ENCODE measurements at regions not wholly inside any gene's neighbourhood (a gene's known extent, or its start where the extent isn't known, plus 50 kb on each side); places are given as distances from the start of the nearest gene placed in this dataset.

DNA sequence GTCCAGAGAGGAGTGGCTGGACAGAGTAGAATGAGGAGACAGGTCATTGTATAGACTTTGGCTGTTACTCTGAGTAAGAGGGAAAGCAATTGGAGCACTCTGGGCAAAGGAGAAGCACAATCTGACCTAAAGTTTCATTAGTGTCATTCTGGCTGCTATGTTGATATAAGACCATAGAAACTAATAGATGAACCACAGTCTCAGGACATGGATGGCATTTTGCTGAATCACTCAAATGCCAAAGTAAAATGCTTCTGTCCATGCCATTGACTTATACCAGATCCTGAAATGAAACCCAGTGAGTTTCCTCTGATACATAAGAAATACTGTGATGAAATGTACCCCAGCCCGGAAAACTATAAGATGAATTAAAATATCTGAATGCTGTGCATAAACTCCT, 65.8 kb upstream of the COCH start:
- TF ChIP-seq CTCF (IDR thresholded peaks at IDR 0.05 in 2 of 3, conservative IDR thresholded peaks at IDR 0.05 in 1 of 3; ENCODE audit: control insufficient read depth in 2 of 3, extremely low read depth in 1 of 3, insufficient read depth in 1 of 3, low read depth in 3 of 3, low read length in 3 of 3), result no peak
- TF ChIP-seq SREBF1 (IDR thresholded peaks at IDR 0.05; ENCODE audit: low read length), result no peak
- TF ChIP-seq ZSCAN29 (IDR thresholded peaks at IDR 0.05), result no peak
- no peak for TF ChIP-seq POLR2A (IDR thresholded peaks at IDR 0.05; ENCODE audit: low read depth, low read length)
- TF ChIP-seq USF2 (IDR thresholded peaks at IDR 0.05; ENCODE audit: borderline replicate concordance, low read depth, low read length), result no peak
- TF ChIP-seq HSF1 (IDR thresholded peaks at IDR 0.05; ENCODE audit: low read depth, low read length), result no peak
- TF ChIP-seq MAX (IDR thresholded peaks at IDR 0.05; ENCODE audit: low read depth, low read length), result no peak
